Left lobe of liver (tissue), 2 donors: ENCODE measurements at regions not wholly inside any gene's neighbourhood (a gene's known extent, or its start where the extent isn't known, plus 50 kb on each side); places are given as distances from the start of the nearest gene placed in this dataset.

ENCODE experiments used
- ATAC-seq: fragments of 200-7000 bp; cut with Tn5 transposase; one replicate; pipeline ENCODE4 v1.9.1; 2020; ENCODE audit warnings: mild to moderate bottlenecking, moderate library complexity
- DNase-seq: peaks from one replicate; pipeline ENCODE4 v3.0.0-alpha.2; 2020; ENCODE audit warnings: low spot score
- donor health status: DM: no; HTN: no; CAD: no; lungs with moderate emphysema.
- donor health status: DM: no; HTN: yes; CAD: no.

DNA sequence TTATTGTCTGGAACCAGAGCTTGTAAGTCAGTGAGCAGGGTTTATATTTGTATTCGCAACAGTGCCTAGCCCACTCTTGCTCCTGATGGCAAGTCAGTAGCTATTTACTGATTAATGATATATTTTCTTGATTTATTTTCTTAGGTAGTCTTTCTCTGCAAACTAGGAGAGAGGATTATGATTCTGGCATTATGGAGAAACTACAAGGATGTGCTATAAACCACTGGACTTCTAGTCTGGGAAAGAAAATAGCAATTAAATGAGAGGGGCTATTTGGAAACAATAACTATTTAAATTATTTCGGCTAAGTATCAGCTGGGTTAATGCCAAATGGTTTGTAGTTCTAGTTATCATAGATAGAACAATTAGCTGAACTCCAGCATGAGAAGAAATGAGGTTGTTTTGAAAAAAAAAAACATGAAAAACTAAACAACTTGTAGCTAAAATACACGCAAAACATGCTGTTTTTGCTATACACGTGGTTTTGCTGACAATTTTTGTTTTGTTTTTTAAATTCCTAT, 304.9 kb upstream of the TCF21 start:
- ATAC-seq: no peak

GRCh38 chr6:133584823-133585222, 304.1 kb upstream of the TCF21 start:
- ATAC-seq (no peak), DNase-seq (no peak)

More for the DNA sequence above, 304.9 kb upstream of the TCF21 start:
- DNase-seq: no peak

- no peak for ATAC-seq
Observed at GRCh38 chr6:133585978-133586377, 302.9 kb upstream of the TCF21 start.

GRCh38 chr6:133587546-133588160, 301.3 kb upstream of the TCF21 start:
- ATAC-seq: no peak

More at GRCh38 chr6:133585978-133586377, 302.9 kb upstream of the TCF21 start:
- DNase-seq: no peak

DNA sequence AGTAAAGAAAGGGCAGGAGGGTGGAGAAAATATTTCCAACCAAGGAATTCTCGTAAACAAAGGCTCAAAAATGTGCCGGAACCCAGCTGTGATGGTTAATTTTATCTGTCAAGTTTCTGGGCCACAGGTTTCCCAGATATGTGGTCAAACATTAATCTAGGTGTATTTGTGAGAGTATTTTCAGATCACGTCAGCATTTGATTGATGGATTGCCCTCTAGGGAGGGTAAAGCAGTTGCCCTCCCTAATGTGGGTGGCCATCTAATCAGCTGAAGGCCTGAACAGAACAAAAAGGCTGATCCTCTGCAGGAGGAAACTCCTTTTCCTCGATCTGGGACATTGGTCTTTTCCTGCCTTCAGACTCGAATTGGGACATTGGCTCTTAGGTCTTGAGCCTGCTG, 298.7 kb upstream of the TCF21 start:
- ATAC-seq (no peak), DNase-seq (no peak)

More at GRCh38 chr6:133587546-133588160, 301.3 kb upstream of the TCF21 start:
- DNase-seq: no peak

- DNase-seq (no peak), ATAC-seq (no peak)
Observed at GRCh38 chr6:133590814-133591213, 298.1 kb upstream of the TCF21 start.

DNA sequence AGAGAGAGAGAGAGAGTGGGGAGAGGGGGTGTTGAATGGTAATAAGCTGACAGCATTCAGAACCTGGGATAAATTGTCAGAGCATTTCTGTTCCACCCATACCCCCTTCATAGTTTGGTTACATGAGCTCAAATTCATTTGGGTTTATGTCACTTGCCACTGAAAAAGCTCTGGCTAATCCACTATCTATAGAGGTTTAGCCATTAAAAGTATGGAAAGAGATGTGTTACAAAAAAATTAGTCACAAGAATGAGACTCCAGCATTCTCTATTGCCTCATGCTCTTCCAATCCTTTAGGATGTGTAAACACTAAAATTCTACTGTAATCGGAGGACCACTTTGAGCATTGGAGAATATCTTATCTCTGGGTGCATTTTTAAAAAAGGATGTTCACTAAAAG, 297.6 kb upstream of the TCF21 start:
- no peak for DNase-seq
- no peak for ATAC-seq

- no peak for DNase-seq
- ATAC-seq: no peak
Observed at GRCh38 chr6:133594652-133595110, 294.2 kb upstream of the TCF21 start.

- ATAC-seq (no peak), DNase-seq (no peak)
Observed at GRCh38 chr6:133595111-133595761, 293.7 kb upstream of the TCF21 start.

DNA sequence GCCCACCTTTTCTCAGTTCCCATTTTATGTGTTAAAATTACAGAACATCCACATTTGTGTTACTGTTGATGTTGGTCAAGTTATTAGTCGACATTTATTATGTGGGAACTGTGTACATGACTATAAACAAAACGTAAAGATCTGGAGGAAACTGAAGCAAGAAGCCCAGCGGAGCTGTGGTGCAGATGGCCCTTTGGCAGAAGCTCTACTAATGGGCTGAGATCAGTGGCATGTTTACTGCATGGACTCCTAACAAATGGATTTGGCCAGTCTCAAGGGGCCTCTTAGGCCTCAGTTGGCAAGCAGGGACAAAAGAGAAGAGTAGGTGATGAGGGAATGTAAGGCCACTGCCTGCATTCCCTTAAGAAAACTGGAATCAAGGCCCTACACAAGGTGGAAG, 282.1 kb upstream of the TCF21 start:
- ATAC-seq (no peak), DNase-seq (no peak)

GRCh38 chr6:133608620-133609019, 280.3 kb upstream of the TCF21 start:
- DNase-seq (no peak), ATAC-seq (no peak)

GRCh38 chr6:133609415-133610226, 279.3 kb upstream of the TCF21 start:
- ATAC-seq (no peak), DNase-seq (no peak)

GRCh38 chr6:133610227-133610840, 278.6 kb upstream of the TCF21 start:
- DNase-seq: no peak

GRCh38 chr6:133610971-133611370, 277.9 kb upstream of the TCF21 start:
- DNase-seq: no peak
- no peak for ATAC-seq

More at GRCh38 chr6:133610227-133610840, 278.6 kb upstream of the TCF21 start:
- no peak for ATAC-seq

- DNase-seq (no peak), ATAC-seq (no peak)
Observed at GRCh38 chr6:133612459-133612858, 276.5 kb upstream of the TCF21 start.

DNA sequence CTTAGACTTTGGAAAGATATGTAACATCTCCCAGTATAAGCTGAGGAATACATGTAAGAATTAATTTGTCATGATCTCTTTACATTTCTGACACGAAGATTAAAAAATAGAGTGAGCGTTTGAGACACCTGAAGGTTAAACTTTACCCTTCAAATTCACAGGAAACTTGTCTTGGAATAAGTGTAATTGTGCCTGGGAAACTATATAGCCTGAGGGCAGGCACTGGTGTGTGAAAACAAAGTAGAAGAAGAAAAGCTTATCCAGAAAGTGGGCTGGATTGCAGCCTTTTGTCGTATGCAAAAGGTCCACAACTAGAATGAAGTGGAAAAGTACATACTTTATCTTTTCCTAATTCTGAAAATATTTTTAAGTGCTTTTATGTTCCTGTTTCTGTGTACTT, 275.7 kb upstream of the TCF21 start:
- ATAC-seq: no peak
- DNase-seq: no peak

DNA sequence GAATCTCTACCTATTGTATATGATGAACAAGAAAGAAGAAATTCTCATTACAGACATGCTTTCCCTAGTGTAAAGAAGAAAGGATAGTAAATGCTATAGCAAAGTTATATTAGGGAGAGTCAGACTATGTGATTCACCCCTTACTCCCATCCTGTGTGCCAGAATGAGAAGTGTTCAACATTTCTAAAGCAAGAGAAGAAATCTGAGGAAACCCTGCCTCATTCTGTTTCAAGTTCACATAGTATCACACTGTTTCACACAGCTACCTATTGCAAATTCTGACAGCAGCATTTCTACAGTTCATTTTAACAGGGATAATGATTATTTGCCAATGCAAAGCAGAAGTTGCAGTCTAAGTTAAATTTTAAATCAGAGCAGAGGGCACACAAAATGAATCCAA, 267.2 kb upstream of the TCF21 start:
- ATAC-seq: no peak

GRCh38 chr6:133623065-133623464, 265.8 kb upstream of the TCF21 start:
- DNase-seq (no peak), ATAC-seq (no peak)

More for the DNA sequence above, 267.2 kb upstream of the TCF21 start:
- no peak for DNase-seq

GRCh38 chr6:133623621-133624020, 265.3 kb upstream of the TCF21 start:
- no peak for ATAC-seq

GRCh38 chr6:133626096-133626666, 262.7 kb upstream of the TCF21 start:
- ATAC-seq: no peak
- no peak for DNase-seq

More at GRCh38 chr6:133623621-133624020, 265.3 kb upstream of the TCF21 start:
- no peak for DNase-seq

DNA sequence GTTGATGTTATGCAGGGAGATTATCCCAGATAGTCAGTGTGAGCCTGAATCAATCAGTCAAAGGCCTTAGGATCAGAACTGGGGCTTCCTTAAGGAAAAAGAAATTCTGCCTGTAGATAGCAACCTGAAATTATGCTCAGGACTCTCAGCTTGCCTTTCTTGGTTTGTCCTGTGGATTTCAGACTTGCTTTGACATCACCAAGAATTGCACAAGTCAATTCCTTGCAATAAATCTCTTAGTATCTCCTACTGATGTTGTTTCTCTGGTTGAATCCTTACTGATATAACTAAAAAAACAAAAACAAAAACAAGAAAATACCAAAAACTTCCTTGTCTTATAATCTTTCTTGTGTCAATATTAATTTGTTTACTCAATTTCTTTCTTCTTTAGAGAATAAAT, 258.9 kb upstream of the TCF21 start:
- ATAC-seq (no peak), DNase-seq (no peak)
